Mucosa of stomach (tissue), 1 donor: ENCODE measurements at regions not wholly inside any gene's neighbourhood (a gene's known extent, or its start where the extent isn't known, plus 50 kb on each side); places are given as distances from the start of the nearest gene placed in this dataset.

Experiments
- H3K27me3 ChIP-seq: one replicate; pipeline ENCODE4 v1.7.0; 2013; ENCODE audit warnings: mild to moderate bottlenecking, low read length; ENCODE audit not compliant: control insufficient read depth, insufficient read depth
- H3K36me3 ChIP-seq: one replicate; pipeline ENCODE4 v1.7.0; 2013; ENCODE audit warnings: low read length; ENCODE audit not compliant: control insufficient read depth, insufficient read depth
- H3K4me1 ChIP-seq: one replicate; pipeline ENCODE4 v1.7.0; 2013; ENCODE audit warnings: mild to moderate bottlenecking, low read length; ENCODE audit not compliant: control insufficient read depth, insufficient read depth
- H3K4me3 ChIP-seq: one replicate; pipeline ENCODE4 v1.7.0; 2013; ENCODE audit warnings: low read length
- H3K9ac ChIP-seq: one replicate; pipeline ENCODE4 v1.7.0; 2013; ENCODE audit warnings: mild to moderate bottlenecking, low read length, moderate library complexity
- H3K9me3 ChIP-seq: one replicate; pipeline ENCODE4 v1.7.0; 2013; ENCODE audit warnings: mild to moderate bottlenecking, low read length, moderate library complexity; ENCODE audit not compliant: control insufficient read depth
- donor health status: Pancreatic carcinoma.

- H3K4me3 ChIP-seq, result no peak overlapping the region
- peaks cover 7% of the 10 kb centered on the region for H3K4me1 ChIP-seq
- no peaks in the 10 kb centered on the region for H3K9me3 ChIP-seq
- no peaks in the 10 kb centered on the region for H3K27me3 ChIP-seq
- no peak overlapping the region for H3K9ac ChIP-seq
- H3K36me3 ChIP-seq, result no peaks in the 10 kb centered on the region
Measured at GRCh38 chr7:25930492-25931048, 221.4 kb upstream of the NFE2L3 start.

DNA sequence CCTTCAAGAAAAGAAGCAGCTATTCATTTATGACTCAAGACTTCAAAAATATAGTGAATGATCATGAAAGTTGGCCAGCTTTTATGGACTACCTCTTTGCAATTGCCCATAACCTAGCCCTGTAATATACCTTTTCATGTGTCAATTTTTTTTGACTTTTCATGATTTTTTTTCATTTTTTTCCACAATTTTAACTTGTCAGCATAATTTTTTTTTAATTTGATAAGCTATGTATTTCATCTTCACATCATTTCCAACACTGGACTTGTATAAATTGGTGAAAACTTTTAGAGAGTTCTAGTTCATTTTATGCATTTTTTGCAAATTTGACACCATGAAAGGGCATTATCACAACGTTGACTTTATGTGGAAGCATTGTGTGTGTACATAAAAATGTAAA, 220.8 kb upstream of the NFE2L3 start:
- H3K27me3 ChIP-seq, result no peaks in the 10 kb centered on the region
- H3K36me3 ChIP-seq, result no peaks in the 10 kb centered on the region
- H3K4me3 ChIP-seq, result no peak overlapping the region
- H3K4me1 ChIP-seq, result peaks cover 7% of the 10 kb centered on the region
- H3K9me3 ChIP-seq, result no peaks in the 10 kb centered on the region
- H3K9ac ChIP-seq, result no peak overlapping the region

DNA sequence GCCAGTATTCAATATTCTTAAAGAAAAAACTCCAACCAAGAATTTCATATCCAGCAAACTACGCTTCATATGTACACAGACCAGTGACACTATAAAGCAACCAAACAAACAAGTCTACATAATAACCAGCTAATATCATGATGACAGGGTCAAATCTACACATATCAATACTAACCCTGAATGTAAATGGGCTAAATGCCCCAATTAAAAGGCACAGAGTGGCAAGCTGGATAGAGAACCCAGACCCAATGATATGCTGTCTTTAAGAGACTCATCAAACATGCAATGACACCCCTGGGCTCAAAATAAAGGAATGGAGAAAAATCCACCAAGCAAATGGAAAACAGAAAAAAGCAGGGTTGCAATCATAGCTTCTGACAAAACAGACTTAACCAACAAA, 218.1 kb upstream of the NFE2L3 start:
- Histone ChIP-seq H3K9me3 (no peaks in the 10 kb centered on the region), H3K27me3 (no peaks in the 10 kb centered on the region)

GRCh38 chr7:25940086-25940906, 211.7 kb upstream of the NFE2L3 start:
- H3K4me1 ChIP-seq, result peaks cover 16% of the 10 kb centered on the region
- H3K36me3 ChIP-seq, result no peaks in the 10 kb centered on the region
- H3K9ac ChIP-seq, result peak overlapping the region; percentile 66
- H3K9me3 ChIP-seq, result no peaks in the 10 kb centered on the region
- peak overlapping the region; percentile 11 for H3K4me3 ChIP-seq
- no peaks in the 10 kb centered on the region for H3K27me3 ChIP-seq

More for the DNA sequence above, 218.1 kb upstream of the NFE2L3 start:
- H3K4me1 ChIP-seq, result no peaks in the 10 kb centered on the region
- no peaks in the 10 kb centered on the region for H3K36me3 ChIP-seq
- no peak overlapping the region for H3K4me3 ChIP-seq
- H3K9ac ChIP-seq, result no peak overlapping the region

GRCh38 chr7:25944777-25945515, 207.1 kb upstream of the NFE2L3 start:
- H3K9ac ChIP-seq, result no peak overlapping the region
- no peaks in the 10 kb centered on the region for H3K27me3 ChIP-seq
- no peak overlapping the region for H3K4me3 ChIP-seq
- no peaks in the 10 kb centered on the region for H3K9me3 ChIP-seq
- H3K4me1 ChIP-seq, result peaks cover 19% of the 10 kb centered on the region
- no peaks in the 10 kb centered on the region for H3K36me3 ChIP-seq

- Histone ChIP-seq H3K9me3 (no peaks in the 10 kb centered on the region), H3K9ac (no peak overlapping the region), H3K36me3 (no peaks in the 10 kb centered on the region), H3K4me1 (peaks cover 12% of the 10 kb centered on the region), H3K27me3 (no peaks in the 10 kb centered on the region), H3K4me3 (no peak overlapping the region)
Measured at GRCh38 chr7:25945608-25946007, 206.4 kb upstream of the NFE2L3 start.

DNA sequence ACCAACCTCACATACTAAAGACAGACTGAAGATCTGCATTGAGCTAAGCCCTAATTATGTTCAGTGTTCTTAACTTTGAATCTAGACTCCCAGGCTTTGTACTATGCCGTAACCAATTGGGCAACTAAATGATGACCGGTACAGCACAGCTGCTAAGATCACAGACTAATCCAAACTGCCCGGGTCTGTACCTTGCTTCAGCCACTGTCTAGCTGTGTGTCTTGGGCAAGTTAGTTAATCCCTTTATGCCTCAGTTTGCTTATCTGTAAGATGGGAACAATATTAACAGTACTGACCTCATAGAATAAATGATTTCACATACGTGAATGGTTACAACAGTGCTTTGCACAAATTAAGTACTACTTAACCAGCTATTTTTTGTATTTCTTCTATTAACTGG, 205.8 kb upstream of the NFE2L3 start:
- peaks cover 7% of the 10 kb centered on the region for H3K4me1 ChIP-seq
- no peaks in the 10 kb centered on the region for H3K27me3 ChIP-seq
- no peaks in the 10 kb centered on the region for H3K36me3 ChIP-seq
- H3K9ac ChIP-seq, result no peak overlapping the region
- no peak overlapping the region for H3K4me3 ChIP-seq
- no peaks in the 10 kb centered on the region for H3K9me3 ChIP-seq

DNA sequence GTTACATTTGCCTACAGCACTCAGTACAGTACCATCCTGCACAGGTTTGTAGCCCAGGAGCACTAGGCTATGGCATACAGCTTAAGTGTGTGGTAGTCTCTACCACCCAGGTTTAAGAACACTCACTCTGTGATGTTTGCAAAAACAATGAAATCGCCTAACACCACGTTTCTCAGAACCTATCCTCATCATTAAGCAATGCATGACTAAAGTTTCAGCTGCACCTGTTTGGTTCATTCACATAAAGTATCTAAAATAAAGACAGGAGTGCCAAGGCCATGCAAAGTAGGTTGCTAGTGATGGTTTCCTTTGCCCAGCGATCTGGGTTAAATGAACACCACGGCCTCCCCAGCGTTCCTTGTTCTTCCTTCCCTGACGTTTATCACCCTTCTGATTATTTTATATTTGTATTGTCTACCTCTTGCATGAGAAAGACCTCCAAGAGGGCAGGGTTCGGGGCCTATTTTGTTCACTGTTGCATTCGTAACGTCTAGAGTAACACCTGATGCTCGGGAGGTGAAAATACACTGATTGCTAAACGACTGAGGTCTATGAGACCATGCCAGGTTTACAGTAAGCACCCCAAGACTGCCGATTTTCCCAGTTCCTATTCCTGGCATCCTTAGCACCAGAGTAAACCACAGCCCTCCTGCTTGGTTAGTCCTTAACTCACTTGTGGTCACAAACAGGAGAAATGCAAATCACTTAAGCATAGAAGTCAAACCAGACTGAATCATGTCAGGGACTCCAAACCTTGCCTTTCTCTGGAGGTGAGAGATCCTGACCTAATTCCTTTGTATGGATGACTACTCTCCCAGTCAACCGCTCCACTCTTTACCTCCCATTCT, 204.1 kb upstream of the NFE2L3 start:
- Histone ChIP-seq H3K4me1 (peaks cover 8% of the 10 kb centered on the region), H3K9me3 (no peaks in the 10 kb centered on the region), H3K36me3 (no peaks in the 10 kb centered on the region), H3K9ac (no peak overlapping the region), H3K4me3 (no peak overlapping the region), H3K27me3 (no peaks in the 10 kb centered on the region)

- H3K36me3 ChIP-seq, result no peaks in the 10 kb centered on the region
- no peaks in the 10 kb centered on the region for H3K27me3 ChIP-seq
- H3K4me3 ChIP-seq, result peak overlapping the region; percentile 34
- peaks cover 12% of the 10 kb centered on the region for H3K4me1 ChIP-seq
- peak overlapping the region; percentile 74 for H3K9ac ChIP-seq
- no peaks in the 10 kb centered on the region for H3K9me3 ChIP-seq
Measured at GRCh38 chr7:25949736-25950487, 202.1 kb upstream of the NFE2L3 start.

- Histone ChIP-seq H3K4me3 (peak overlapping the region; percentile 34), H3K27me3 (no peaks in the 10 kb centered on the region), H3K36me3 (no peaks in the 10 kb centered on the region), H3K9me3 (no peaks in the 10 kb centered on the region), H3K4me1 (peaks cover 5% of the 10 kb centered on the region), H3K9ac (peak overlapping the region; percentile 74)
Measured at GRCh38 chr7:25950488-25951413, 201.2 kb upstream of the NFE2L3 start.
